ENCODE measurements at regions not wholly inside any gene's neighbourhood (a gene's known extent, or its start where the extent isn't known, plus 50 kb on each side); places are given as distances from the start of the nearest gene placed in this dataset.

DNA sequence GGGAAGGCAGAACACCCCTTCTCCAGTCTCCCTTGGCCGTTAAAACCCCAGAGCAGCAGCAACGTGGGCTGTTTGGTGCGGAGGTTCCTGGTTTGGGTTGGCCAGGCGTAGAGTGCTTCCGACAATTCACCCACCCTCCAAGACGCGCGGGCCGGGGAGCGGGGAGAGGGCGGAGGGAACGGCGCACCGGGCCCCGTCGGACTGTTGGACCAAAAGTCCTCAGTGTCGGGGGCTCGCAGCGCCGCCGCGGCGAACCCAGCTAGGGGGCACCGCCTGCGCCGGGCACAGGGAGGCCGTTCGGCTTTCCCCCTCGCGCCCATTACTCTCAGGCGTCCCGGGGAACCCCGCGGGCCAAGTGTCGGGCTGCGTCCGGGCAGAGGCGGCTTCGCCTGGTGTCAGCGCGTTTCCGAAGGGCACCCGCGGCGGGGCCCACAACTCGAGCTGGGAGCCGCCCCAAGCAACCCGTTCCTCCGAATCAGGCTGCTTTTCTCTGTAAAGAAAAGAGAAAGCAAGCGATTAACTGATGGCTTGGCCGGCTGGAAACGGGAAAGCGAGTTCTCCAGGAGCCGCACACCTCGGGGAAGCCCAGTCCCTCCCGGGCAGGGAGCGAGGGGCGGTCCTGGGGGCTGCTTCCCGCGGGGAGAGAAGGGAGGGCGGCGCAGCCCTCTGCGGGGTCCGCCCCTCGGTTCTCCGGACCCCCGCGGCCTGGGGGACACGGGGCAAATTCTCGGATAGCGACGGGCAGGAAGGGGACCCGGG lies 145.5 kb downstream of the ERCC6L2 start:
- FAIRE-seq (no peak), DNase-seq (ENCODE audit: insufficient read length, low spot score) (peak; percentile 26)

DNA sequence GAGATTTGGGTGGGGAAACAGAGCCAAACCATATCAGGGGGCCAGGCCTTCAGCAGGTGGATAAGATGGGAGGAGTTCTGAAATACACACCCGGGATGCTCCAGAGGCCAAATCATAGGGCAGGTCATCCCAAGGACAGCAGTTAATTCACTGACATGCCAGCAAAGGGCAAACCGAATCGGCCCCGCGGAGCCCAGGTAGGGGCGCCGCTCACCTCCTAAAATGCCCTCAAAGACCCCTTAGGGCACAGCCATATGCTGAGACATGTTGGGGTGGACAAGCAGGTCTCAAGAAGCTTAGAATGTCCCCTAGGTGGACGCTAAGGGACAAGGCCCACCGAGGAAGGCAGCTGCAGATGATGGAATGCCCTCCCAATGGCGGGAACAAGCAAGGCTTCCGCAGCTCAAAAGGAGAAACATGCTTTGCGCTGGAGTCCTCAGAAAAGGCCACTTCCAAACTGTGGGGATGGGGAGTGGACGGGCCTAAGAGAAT lies 144.9 kb downstream of the ERCC6L2 start:
- DNase-seq (ENCODE audit: insufficient read length, low spot score): no peak
- FAIRE-seq: no peak

Measured in HTR-8/SVneo (cell line).